ENCODE measurements at regions not wholly inside any gene's neighbourhood (a gene's known extent, or its start where the extent isn't known, plus 50 kb on each side); places are given as distances from the start of the nearest gene placed in this dataset.

GRCh38 chr5:44909004-44909403 lies 100.3 kb downstream of the MRPS30 start:
- Histone ChIP-seq H3K27me3 (ENCODE audit: insufficient read depth in 3 of 3, low read length in 2 of 3) (no peaks in the 10 kb centered on the region), H3K36me3 (ENCODE audit: insufficient read depth in 1 of 2, low read depth in 1 of 2) (no peaks in the 10 kb centered on the region), H3K4me1 (no peaks in the 10 kb centered on the region), H3K4me3 (no peak overlapping the region), H3K27ac (no peak overlapping the region), H3K9me3 (no peaks in the 10 kb centered on the region)
- WGBS, 3 donors = 25 to 45% (median 30%) methylated on average over 1 of the region's 1 CpG
- ATAC-seq (no peak), DNase-seq (no peak)
- no peak for TF ChIP-seq CTCF (IDR thresholded peaks at IDR 0.05)
- intact Hi-C loops (cut with DNase I) = no loop called here

- Histone ChIP-seq H3K27me3 (ENCODE audit: insufficient read depth in 3 of 3, low read length in 2 of 3) (no peaks in the 10 kb centered on the region), H3K4me3 (no peak overlapping the region), H3K27ac (no peak overlapping the region), H3K9me3 (no peaks in the 10 kb centered on the region), H3K4me1 (no peaks in the 10 kb centered on the region), H3K36me3 (ENCODE audit: insufficient read depth in 1 of 2, low read depth in 1 of 2) (no peaks in the 10 kb centered on the region)
- intact Hi-C loops (cut with DNase I) = no loop called here
- 57 to 75% (median 60%) methylated on average over 1 of the region's 1 CpG for WGBS, 3 donors
- no peak for TF ChIP-seq CTCF (IDR thresholded peaks at IDR 0.05)
- ATAC-seq (no peak), DNase-seq (no peak)
These were observed 102.8 kb downstream of the MRPS30 start for GRCh38 chr5:44911501-44911900.

- DNase-seq (no peak), ATAC-seq (no peak)
- H3K36me3 ChIP-seq (ENCODE audit: insufficient read depth in 1 of 2, low read depth in 1 of 2) = no peaks in the 10 kb centered on the region
- H3K4me3 ChIP-seq = no peak overlapping the region
- WGBS, 3 donors = 77 to 83% (median 79%) methylated on average over 2 of the region's 2 CpGs
- H3K27ac ChIP-seq = no peak overlapping the region
- no peaks in the 10 kb centered on the region for H3K4me1 ChIP-seq
- intact Hi-C loops (cut with DNase I) = no loop called here
- no peak for TF ChIP-seq CTCF (IDR thresholded peaks at IDR 0.05)
- H3K27me3 ChIP-seq (ENCODE audit: insufficient read depth in 3 of 3, low read length in 2 of 3) = no peaks in the 10 kb centered on the region
- no peaks in the 10 kb centered on the region for H3K9me3 ChIP-seq
These were observed 105.5 kb downstream of the MRPS30 start for GRCh38 chr5:44914221-44914620.

GRCh38 chr5:44919560-44919959 lies 110.8 kb downstream of the MRPS30 start:
- DNase-seq (no peak), ATAC-seq (no peak)
- Histone ChIP-seq H3K9me3 (no peaks in the 10 kb centered on the region), H3K4me1 (no peaks in the 10 kb centered on the region), H3K36me3 (ENCODE audit: insufficient read depth in 1 of 2, low read depth in 1 of 2) (no peaks in the 10 kb centered on the region), H3K27ac (no peak overlapping the region), H3K4me3 (no peak overlapping the region), H3K27me3 (ENCODE audit: insufficient read depth in 3 of 3, low read length in 2 of 3) (no peaks in the 10 kb centered on the region)
- intact Hi-C loops (cut with DNase I) = no loop called here
- WGBS, 3 donors = 48 to 52% (median 50%) methylated on average over 1 of the region's 1 CpG
- TF ChIP-seq CTCF (IDR thresholded peaks at IDR 0.05) = no peak

- Histone ChIP-seq H3K4me1 (no peaks in the 10 kb centered on the region), H3K27me3 (ENCODE audit: insufficient read depth in 3 of 3, low read length in 2 of 3) (no peaks in the 10 kb centered on the region), H3K4me3 (no peak overlapping the region), H3K27ac (no peak overlapping the region), H3K9me3 (no peaks in the 10 kb centered on the region), H3K36me3 (ENCODE audit: insufficient read depth in 1 of 2, low read depth in 1 of 2) (no peaks in the 10 kb centered on the region)
- no peak for DNase-seq
- no peak for ATAC-seq
- TF ChIP-seq CTCF (IDR thresholded peaks at IDR 0.05) = no peak
- WGBS, 3 donors = 82 to 89% (median 84%) methylated on average over 3 of the region's 3 CpGs
- intact Hi-C loops (cut with DNase I) = no loop called here
These were observed 118.5 kb downstream of the MRPS30 start for GRCh38 chr5:44927115-44927733.

All from psoas muscle (tissue), 7 donors.